IPS DF 6.9 (cell line): ENCODE measurements at regions not wholly inside any gene's neighbourhood (a gene's known extent, or its start where the extent isn't known, plus 50 kb on each side); places are given as distances from the start of the nearest gene placed in this dataset.
"Not testable (repeated sequence)": the region's sequence is repeated elsewhere in the genome, so short reads cannot be mapped to it uniquely, and the experiment has no call there.

Source experiments
- DNase-seq: peaks from one replicate; pipeline ENCODE4 v3.0.0-alpha.2; 2013; ENCODE audit warnings: low read depth, low spot score
- H3K27ac ChIP-seq: one replicate; pipeline ENCODE4 v1.5.1; 2013; ENCODE audit warnings: low read length, control low read depth
- H3K27me3 ChIP-seq: 2 replicates; pipeline ENCODE4 v1.6.1; 2013; ENCODE audit warnings: mild to moderate bottlenecking, low read length; ENCODE audit not compliant: control insufficient read depth, insufficient read depth
- H3K36me3 ChIP-seq: 2 replicates; pipeline ENCODE4 v1.6.1; 2013; ENCODE audit warnings: low read length; ENCODE audit not compliant: control insufficient read depth, insufficient read depth
- H3K4me1 ChIP-seq: 2 replicates; pipeline ENCODE4 v1.6.1; 2013; ENCODE audit warnings: low read length; ENCODE audit not compliant: control insufficient read depth, insufficient read depth
- H3K4me3 ChIP-seq: 2 replicates; pipeline ENCODE4 v1.5.1; 2013; ENCODE audit warnings: mild to moderate bottlenecking, low read length
- H3K9me3 ChIP-seq: 2 replicates; pipeline ENCODE4 v1.6.1; 2013; ENCODE audit warnings: low read length, inconsistent platforms; ENCODE audit not compliant: control insufficient read depth, insufficient read depth
- WGBS: extraction: QIAGEN DNeasy Blood & Tissue Kit; methylation state at CpG from one replicate; pipeline ENCODE4 v1.1.7; 2013; ENCODE audit warnings: mixed read lengths, missing lambda C conversion rate; ENCODE audit not compliant: insufficient read length, insufficient coverage; 5-methylcytosine and 5-hydroxymethylcytosine counted together

DNA sequence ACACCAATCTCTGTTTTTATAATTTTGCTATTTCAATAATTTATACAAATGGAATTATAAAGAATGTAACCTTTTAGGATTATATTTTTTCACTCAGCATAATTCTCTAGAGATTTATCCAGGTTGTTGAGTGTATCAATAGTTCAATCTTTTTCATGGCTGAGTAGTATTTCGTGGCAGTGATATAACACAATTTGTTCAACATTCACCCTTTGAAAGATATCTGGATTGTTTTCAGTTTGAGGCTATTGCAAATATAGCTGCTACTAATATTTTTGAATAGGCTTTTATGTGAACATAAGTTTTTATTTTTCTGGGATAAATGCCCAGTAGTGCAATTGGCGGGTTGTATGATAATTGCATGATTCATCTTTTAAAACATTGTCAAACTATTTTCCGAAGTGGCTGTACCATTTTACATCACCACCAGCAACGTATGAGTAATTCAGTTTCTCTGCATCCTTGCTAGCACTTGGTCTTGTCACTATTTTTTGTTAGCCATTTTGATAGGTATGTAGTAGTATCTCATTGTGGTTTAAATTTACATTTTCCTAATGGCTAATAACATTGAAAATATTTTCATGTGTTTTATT, 55.6 kb upstream of the ABCD3 start:
- WGBS = no CpG with 5 or more reads among the region's 4 CpGs
- H3K4me3 ChIP-seq = no peak overlapping the region
- no peaks in the 10 kb centered on the region for H3K9me3 ChIP-seq
- no peaks in the 10 kb centered on the region for H3K27me3 ChIP-seq
- H3K36me3 ChIP-seq = no peaks in the 10 kb centered on the region
- no peak overlapping the region for H3K27ac ChIP-seq
- DNase-seq = no peak
- H3K4me1 ChIP-seq = no peaks in the 10 kb centered on the region

DNA sequence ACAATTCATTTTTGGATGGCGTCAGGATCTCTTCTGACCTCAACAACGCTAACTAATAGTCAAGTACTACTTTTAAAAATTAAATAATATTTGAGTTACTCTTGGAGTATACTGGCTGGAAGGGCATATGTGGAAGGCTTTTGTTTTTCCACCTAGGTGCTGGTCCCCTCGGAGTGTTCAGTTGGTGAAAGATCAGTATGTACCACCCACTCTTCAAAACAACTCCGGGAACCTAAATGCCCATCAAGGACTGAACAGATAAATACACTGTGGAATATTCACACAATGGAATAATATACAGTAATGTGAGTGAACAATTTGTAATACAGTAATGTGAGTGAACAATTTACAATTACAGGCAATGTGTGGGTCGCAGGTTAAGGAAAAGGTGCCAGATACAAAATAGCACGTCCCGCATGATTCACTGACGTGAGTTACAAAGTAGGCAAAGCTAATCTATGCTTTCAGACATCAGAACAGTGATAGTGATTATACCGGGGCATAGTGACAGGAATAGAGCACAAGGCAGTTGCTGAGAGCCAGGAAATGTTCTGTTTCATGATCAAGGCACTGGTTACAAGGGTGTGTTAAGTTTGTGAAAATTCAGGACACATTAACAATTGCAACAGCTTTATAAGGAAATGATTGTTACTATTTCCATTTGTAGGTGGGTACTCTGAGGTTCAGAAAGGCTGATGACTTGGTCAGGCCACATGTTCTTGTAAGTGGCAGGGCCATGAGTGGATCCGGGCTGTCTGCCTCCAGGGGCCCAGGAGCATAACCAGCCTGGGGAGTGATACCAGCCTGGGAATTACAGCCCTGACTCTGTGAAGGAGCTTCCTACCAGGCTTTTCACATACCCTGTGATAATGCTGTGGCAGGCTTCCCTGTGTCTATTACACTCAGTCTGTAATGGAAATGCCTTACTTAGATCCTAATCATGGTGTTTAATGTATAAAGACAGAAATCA, 59.3 kb upstream of the ABCD3 start:
- Histone ChIP-seq H3K4me1 (no peaks in the 10 kb centered on the region), H3K27ac (no peak overlapping the region), H3K36me3 (no peaks in the 10 kb centered on the region), H3K9me3 (no peaks in the 10 kb centered on the region), H3K27me3 (no peaks in the 10 kb centered on the region), H3K4me3 (no peak overlapping the region)
- no CpG with 5 or more reads among the region's 10 CpGs for WGBS
- no peak for DNase-seq

DNA sequence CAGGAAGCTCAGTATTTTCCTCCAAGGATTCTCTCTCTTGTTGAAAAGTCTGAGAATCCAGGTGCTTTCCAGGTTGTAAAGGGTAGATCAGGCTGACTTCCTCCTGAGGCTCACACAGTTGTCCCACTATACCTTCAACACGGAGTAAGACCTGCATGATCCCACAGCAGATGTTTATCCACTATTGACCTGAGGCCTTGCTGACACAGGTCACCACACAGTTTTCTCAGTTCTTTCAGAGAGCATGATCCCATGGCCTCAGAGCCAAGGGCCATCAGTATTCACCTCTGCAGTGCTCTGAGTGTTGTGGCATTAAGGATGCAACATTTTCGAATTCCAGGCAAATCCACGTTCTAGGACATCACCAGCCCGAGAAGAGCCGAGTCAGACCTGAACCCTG, 60.5 kb upstream of the ABCD3 start:
- no peak overlapping the region for H3K4me3 ChIP-seq
- WGBS = no CpG with 5 or more reads among the region's 5 CpGs
- no peak for DNase-seq
- no peaks in the 10 kb centered on the region for H3K9me3 ChIP-seq
- no peaks in the 10 kb centered on the region for H3K4me1 ChIP-seq
- H3K27ac ChIP-seq = no peak overlapping the region
- no peaks in the 10 kb centered on the region for H3K36me3 ChIP-seq
- no peaks in the 10 kb centered on the region for H3K27me3 ChIP-seq

DNA sequence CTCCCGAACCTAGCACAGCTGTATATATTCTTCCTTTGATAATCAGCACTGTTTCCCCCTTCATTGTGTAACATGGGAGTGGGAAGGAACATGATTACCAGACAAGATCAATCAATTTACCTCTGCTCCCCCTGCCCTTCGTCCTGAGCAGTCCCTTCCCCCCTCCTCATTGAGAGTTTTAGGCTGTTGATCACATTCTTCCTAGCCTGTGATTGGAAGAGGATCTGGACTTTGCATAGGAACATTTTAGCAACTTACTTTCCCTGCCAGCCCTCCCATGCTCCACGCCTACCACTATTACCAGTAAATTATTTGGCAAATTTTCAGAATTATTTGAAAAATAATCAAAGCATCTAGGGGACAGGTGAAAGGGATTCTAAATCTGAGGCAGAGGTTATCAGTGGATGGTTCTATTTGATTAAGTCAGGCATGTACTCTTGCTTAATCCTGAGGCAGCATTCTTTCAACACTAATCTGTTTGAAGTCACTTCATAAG, 62.7 kb upstream of the ABCD3 start:
- Histone ChIP-seq H3K4me3 (no peak overlapping the region), H3K27ac (no peak overlapping the region), H3K36me3 (no peaks in the 10 kb centered on the region), H3K4me1 (no peaks in the 10 kb centered on the region), H3K27me3 (no peaks in the 10 kb centered on the region), H3K9me3 (no peaks in the 10 kb centered on the region)
- no peak for DNase-seq
- WGBS = no CpG with 5 or more reads among the region's 3 CpGs

DNA sequence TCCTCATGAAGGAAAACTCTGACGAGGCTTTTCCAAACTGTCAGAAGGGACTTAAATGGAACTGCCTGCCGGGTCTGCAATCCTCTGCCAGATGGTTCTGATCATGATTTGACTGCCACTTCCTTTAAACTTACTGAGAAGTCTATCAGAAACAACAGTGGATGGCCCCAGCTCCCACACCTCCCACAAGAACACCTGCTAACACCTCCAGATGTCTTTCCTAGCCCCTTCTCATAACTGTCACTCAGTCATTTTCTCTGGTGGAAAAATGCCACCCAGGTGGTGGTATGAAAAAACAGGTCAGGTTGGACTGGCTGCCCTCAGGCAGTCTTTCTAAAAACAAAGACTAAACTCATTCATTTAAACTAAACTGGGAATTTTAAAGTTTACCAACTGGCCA, 66.7 kb upstream of the ABCD3 start:
- no peak overlapping the region for H3K27ac ChIP-seq

DNA sequence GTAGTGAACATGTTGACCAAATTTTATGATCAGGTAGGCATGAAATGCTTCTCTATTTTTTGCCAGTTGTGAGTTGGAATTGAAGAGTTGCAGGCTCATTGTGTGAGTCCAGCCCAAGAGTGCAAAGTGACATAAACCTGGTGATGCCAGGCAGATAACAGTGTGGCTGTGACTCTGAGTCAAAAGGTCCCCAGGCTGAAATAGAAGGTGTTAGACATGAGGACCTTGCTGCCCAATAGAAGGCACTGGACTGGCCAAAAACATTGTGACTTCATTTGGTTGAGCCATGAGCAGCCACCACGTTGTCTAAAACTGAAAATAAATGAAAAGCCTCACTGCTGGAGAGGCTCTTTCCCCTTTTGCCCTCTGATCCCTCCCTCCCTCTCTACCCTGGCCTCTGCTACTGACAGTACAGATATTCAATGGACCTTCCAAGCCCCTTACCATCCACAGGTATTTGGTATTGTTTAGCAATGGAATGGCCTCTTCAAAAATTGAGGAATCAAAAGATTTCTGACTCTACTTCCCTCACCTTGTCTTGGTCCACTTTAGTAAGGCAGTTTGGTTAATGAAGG, 67.8 kb upstream of the ABCD3 start:
- Histone ChIP-seq H3K36me3 (no peaks in the 10 kb centered on the region), H3K4me3 (no peak overlapping the region), H3K4me1 (no peaks in the 10 kb centered on the region), H3K9me3 (no peaks in the 10 kb centered on the region), H3K27ac (no peak overlapping the region), H3K27me3 (no peaks in the 10 kb centered on the region)
- DNase-seq = no peak
- no CpG with 5 or more reads among the region's 1 CpG for WGBS

More for the DNA sequence above, 66.7 kb upstream of the ABCD3 start:
- Histone ChIP-seq H3K4me3 (no peak overlapping the region), H3K4me1 (no peaks in the 10 kb centered on the region), H3K36me3 (no peaks in the 10 kb centered on the region), H3K9me3 (no peaks in the 10 kb centered on the region), H3K27me3 (no peaks in the 10 kb centered on the region)
- no CpG with 5 or more reads among the region's 2 CpGs for WGBS
- no peak for DNase-seq

DNA sequence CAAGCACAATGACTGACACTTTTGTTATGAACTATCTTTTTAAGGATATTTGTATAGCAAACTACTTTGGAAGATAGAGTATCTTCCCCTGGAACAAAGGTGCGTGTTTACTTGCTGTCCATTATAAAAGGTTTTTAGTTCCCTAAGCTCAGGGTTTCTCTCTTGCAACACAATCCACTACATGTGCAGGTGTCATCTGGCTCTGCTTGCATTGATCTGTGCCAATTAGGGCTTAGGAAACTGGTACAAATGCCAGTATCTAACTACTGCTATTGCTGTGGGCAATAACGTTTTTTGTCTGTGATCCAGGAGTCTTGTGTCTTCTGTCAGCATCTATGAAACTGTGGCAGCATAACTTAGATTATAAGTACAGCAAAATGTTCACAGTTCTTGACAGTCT, 68.3 kb upstream of the ABCD3 start:
- H3K27ac ChIP-seq = no peak overlapping the region
- no peaks in the 10 kb centered on the region for H3K27me3 ChIP-seq
- WGBS = no CpG with 5 or more reads among the region's 2 CpGs
- H3K36me3 ChIP-seq = no peaks in the 10 kb centered on the region
- H3K4me1 ChIP-seq = no peaks in the 10 kb centered on the region
- no peak for DNase-seq
- no peaks in the 10 kb centered on the region for H3K9me3 ChIP-seq
- H3K4me3 ChIP-seq = no peak overlapping the region

DNA sequence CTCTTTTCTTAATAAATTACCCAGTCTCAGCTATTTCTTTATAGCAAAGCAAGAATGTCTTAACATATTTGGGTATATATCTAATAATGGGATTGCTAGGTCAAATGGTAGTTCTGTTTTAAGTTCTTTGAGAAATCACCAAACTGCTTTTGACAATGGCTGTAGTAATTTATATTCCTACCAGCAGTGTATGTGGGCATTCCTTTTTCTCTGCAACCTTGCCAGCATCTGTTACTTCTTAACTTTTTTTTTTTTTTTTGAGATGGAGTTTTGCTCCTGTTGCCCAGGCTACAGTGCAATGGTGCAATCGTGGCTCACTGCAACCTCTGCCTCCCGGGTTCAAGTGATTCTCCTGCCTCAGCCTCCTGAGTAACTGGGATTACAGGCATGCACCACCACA, 69.8 kb upstream of the ABCD3 start:
- DNase-seq, H3K9me3 ChIP-seq, H3K4me1 ChIP-seq, H3K4me3 ChIP-seq, H3K27ac ChIP-seq, H3K27me3 ChIP-seq, H3K36me3 ChIP-seq: not testable (repeated sequence)
- WGBS = no CpG with 5 or more reads among the region's 2 CpGs

DNA sequence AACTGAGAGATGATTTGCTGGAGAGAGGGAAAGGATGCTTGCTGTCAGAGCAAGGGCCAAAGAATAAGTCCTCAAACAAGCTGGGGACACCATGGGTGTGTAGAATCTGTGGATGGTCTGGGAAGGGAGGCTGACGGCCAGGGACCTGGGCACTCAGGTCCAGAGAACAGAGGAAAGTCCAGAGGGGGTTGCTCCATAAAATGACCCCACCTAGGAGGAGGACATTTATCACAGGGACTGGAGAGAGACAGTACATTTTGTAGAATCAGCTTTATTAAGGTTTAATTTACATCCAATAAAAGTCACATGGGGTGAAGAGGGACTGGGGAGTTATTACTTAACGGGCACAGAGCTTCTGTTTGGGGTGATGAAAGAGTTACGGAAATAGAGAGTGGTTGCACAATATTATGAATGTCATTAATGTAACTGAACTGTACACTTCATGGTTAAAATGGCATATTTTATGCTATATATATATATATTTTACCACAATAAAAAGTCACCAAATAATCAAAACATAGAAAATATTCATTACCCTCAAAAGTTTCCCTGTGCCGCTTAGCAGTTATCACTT, 73.0 kb upstream of the ABCD3 start:
- no peak for DNase-seq
- H3K9me3 ChIP-seq = no peaks in the 10 kb centered on the region
- no peaks in the 10 kb centered on the region for H3K36me3 ChIP-seq
- H3K27me3 ChIP-seq = no peaks in the 10 kb centered on the region
- no peak overlapping the region for H3K27ac ChIP-seq
- no CpG with 5 or more reads among the region's 4 CpGs for WGBS
- no peaks in the 10 kb centered on the region for H3K4me1 ChIP-seq
- no peak overlapping the region for H3K4me3 ChIP-seq

DNA sequence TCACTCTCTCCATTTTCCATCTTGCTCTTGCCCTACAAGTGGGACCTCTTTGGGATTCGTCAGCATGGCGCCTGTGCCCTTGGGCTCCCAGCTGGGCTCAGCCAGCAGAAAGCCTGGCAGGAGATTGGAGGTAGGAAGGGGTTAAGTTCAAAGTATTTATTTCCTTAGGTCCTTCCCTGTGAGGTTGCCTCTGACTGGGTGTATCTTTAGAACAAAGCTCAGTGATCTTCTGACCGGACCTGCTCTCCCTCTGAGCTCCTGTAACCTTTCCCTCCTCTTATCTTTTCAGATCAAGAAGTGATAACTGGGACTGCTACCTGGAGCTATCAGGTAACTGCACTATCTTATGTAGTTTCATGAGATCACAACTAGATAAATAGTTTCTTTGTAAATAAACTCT, 75.8 kb upstream of the ABCD3 start:
- no CpG with 5 or more reads among the region's 3 CpGs for WGBS
- Histone ChIP-seq H3K4me1 (no peaks in the 10 kb centered on the region), H3K27me3 (no peaks in the 10 kb centered on the region), H3K27ac (no peak overlapping the region), H3K36me3 (no peaks in the 10 kb centered on the region), H3K4me3 (no peak overlapping the region), H3K9me3 (no peaks in the 10 kb centered on the region)
- no peak for DNase-seq
